GM12892 (cell line): ENCODE measurements at regions not wholly inside any gene's neighbourhood (a gene's known extent, or its start where the extent isn't known, plus 50 kb on each side); places are given as distances from the start of the nearest gene placed in this dataset.

Experiments used
- POLR2A ChIP-seq: IDR thresholded peaks from 2 replicates; pipeline ENCODE4 v1.6.1; 2011; ENCODE audit warnings: low read depth, low read length, control low read depth
- POLR2AphosphoS5 ChIP-seq: IDR thresholded peaks from 2 replicates; pipeline ENCODE4 v1.6.1; 2011; ENCODE audit warnings: low read depth, low read length, control low read depth
- TAF1 ChIP-seq: IDR thresholded peaks from 2 replicates; pipeline ENCODE4 v1.6.1; 2011; ENCODE audit warnings: low read depth, mild to moderate bottlenecking, control low read depth, low read length, borderline replicate concordance

DNA sequence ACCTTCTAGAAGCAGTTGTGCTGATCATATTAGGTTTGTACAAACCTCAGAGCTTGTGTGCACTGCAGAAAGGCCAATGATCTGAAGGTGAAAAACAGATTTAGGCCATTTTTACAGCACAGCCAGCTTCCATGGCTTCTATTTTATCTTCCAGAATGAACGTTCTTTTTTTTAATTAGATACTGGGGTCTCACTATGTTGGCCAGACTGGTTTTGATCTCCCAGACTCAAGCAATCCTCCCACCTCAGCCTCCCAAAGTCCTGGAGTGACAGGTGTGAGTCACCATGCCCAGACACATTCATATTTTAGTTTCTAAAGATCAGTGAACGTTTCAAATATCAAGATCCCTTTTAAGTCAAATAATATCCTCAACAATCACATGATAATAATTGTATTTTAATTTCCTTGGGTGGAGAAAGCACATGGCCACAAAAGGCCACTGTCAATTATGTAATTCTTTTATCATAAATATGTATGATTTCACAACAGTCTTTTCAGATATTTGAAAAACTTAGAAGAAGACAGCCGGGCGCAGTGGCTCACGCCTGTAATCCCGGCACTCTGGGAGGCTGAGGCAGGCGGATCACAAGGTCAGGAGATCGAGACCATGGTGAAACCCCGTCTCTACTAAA, 326.7 kb upstream of the JARID2 start:
- TF ChIP-seq POLR2AphosphoS5, result no peak
- TF ChIP-seq POLR2A, result no peak
- TF ChIP-seq TAF1, result no peak
